ENCODE measurements at regions not wholly inside any gene's neighbourhood (a gene's known extent, or its start where the extent isn't known, plus 50 kb on each side); places are given as distances from the start of the nearest gene placed in this dataset.

DNA sequence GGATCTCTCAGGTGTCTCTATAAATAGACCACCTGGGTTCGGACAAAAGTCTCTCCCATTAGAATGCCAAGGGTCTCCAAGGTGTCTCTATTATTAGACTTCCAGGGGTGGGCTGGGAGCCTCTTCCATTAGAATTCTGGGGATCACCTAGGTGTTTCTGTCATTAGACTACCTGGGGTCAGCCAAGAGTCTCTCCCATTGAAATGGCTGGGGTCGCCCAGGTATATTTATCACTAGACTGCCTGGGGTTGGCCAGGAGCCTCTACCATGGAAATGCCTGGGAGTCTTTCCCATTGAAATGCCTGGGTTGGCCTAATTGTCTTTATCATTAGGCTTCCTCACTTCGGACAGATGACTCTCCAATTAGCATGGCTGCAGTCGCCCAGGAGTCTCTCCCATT lies 1565.5 kb downstream of the UQCRFS1 start:
- Histone ChIP-seq H3K27me3 (no peaks in the 10 kb centered on the region), H3K36me3 (no peaks in the 10 kb centered on the region), H3K9me3 (peaks cover 0 to 62% (median 0%) of the 10 kb centered on the region in 11 donors), H3K4me3 (no peak overlapping the region), H3K4me1 (peaks cover 0 to under 1% (median 0%) of the 10 kb centered on the region in 9 donors), H3K27ac (no peak overlapping the region)
- WGBS, 2 donors = 69 to 74% methylated on average over 4 of the region's 4 CpGs
- TF ChIP-seq, protein P1, sequence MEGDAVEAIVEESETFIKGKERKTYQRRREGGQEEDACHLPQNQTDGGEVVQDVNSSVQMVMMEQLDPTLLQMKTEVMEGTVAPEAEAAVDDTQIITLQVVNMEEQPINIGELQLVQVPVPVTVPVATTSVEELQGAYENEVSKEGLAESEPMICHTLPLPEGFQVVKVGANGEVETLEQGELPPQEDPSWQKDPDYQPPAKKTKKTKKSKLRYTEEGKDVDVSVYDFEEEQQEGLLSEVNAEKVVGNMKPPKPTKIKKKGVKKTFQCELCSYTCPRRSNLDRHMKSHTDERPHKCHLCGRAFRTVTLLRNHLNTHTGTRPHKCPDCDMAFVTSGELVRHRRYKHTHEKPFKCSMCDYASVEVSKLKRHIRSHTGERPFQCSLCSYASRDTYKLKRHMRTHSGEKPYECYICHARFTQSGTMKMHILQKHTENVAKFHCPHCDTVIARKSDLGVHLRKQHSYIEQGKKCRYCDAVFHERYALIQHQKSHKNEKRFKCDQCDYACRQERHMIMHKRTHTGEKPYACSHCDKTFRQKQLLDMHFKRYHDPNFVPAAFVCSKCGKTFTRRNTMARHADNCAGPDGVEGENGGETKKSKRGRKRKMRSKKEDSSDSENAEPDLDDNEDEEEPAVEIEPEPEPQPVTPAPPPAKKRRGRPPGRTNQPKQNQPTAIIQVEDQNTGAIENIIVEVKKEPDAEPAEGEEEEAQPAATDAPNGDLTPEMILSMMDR (IDR thresholded peaks at IDR 0.05) = no peak
- intact Hi-C loops (cut with DNase I) = no loop called here
- no peak for ATAC-seq
- no peak for DNase-seq

DNA sequence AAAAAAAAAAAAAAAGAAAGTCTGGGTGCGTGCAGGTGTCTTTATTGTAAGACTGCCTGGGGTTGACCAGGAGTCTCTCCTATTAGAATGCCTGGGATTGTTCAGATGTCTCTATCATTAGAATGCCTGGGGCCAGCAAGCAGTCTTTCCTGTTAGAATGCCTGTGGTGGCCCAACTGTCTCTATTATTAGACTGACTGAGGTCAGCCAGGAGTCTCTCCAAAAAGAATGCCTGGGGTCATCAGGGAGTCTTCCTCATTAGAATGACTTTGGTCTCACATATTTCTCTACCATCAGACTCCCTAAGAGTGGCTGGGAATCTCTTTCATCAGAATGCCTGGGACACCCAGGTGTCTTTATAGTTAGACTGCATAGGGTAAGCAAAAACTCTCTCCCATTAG lies 1577.5 kb downstream of the UQCRFS1 start:
- Histone ChIP-seq H3K27ac (no peak overlapping the region), H3K27me3 (no peaks in the 10 kb centered on the region), H3K36me3 (no peaks in the 10 kb centered on the region), H3K4me1 (peaks cover 0 to 4% (median 0%) of the 10 kb centered on the region in 9 donors), H3K9me3 (peaks cover 0 to 66% (median 17%) of the 10 kb centered on the region in 11 donors), H3K4me3 (no peak overlapping the region)
- 92 to 94% methylated on average over 1 of the region's 1 CpG for WGBS, 2 donors
- TF ChIP-seq, protein P1 (IDR thresholded peaks at IDR 0.05) = no peak
- intact Hi-C loops (cut with DNase I) = no loop called here
- ATAC-seq (peak in 1 of 8 donors; percentile 44), DNase-seq (no peak)

DNA sequence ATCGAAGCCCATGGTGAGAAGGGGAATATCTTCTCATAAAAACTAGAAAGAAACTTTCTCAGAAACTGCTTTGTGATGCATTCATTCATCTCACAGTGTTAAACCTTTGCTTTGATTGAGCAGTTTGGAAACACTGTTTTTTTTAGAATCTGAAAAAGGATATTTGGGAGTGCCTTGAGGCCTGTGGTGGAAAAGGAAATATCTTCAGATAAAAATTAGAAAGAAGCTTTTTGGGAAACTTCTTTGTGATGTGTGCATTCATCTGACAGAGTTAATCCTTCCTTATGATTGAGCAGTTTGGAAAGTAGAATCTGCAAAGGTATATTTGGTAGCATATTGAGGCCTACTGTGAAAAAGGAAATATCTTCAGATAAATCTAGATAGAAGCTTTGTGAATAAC lies 1594.9 kb downstream of the UQCRFS1 start:
- no peak overlapping the region for H3K27ac ChIP-seq
- intact Hi-C loops (cut with DNase I) = no loop called here
- no peaks in the 10 kb centered on the region for H3K4me1 ChIP-seq
- H3K4me3 ChIP-seq = no peak overlapping the region
- TF ChIP-seq, protein P1 (IDR thresholded peaks at IDR 0.05) = no peak
- no peaks in the 10 kb centered on the region for H3K27me3 ChIP-seq
- 46 to 58% methylated on average over 1 of the region's 1 CpG for WGBS, 2 donors
- DNase-seq = no peak
- H3K9me3 ChIP-seq = peaks cover 0 to 100% (median 67%) of the 10 kb centered on the region in 11 donors
- no peaks in the 10 kb centered on the region for H3K36me3 ChIP-seq
- no peak for ATAC-seq

DNA sequence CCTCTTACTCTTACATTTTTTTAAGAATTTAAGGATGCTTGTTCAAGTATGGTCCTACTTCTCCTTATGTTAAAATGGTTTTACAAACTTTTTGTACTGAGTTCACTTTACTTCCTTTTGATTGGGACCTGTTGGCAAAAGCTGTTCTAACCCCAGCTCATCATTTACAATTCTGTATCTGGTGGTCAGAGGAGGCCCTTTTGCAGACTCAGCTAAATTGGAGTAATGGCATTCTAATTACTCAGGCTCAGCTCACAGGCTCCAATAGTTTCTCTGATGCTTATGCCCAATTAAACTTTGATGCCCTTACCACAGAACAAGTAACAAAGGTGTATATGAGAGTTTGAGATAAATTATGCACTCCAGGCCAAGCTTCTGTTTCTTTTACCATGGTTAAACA lies 1632.0 kb downstream of the UQCRFS1 start:
- Histone ChIP-seq H3K36me3 (no peaks in the 10 kb centered on the region), H3K27me3 (no peaks in the 10 kb centered on the region), H3K9me3 (peaks cover 0 to 100% (median 33%) of the 10 kb centered on the region in 11 donors), H3K4me3 (no peak overlapping the region), H3K4me1 (no peaks in the 10 kb centered on the region), H3K27ac (no peak overlapping the region)
- TF ChIP-seq, protein P1 (IDR thresholded peaks at IDR 0.05) = no peak
- intact Hi-C loops (cut with DNase I) = no loop called here
- no peak for DNase-seq
- no peak for ATAC-seq

All from heart right ventricle (tissue), 16 donors.